ENCODE measurements at regions not wholly inside any gene's neighbourhood (a gene's known extent, or its start where the extent isn't known, plus 50 kb on each side); places are given as distances from the start of the nearest gene placed in this dataset.

GRCh38 chr2:236668531-236668969 is 98.9 kb downstream of the ACKR3 start:
- Histone ChIP-seq H3K27me3 (ENCODE audit: control insufficient read depth in 1 of 2, insufficient read depth in 2 of 2, low read length in 2 of 2) (no peaks in the 10 kb centered on the region), H3K79me2 (ENCODE audit: insufficient read depth, low read length) (no peaks in the 10 kb centered on the region), H3K4me2 (ENCODE audit: low read depth, low read length) (no peak overlapping the region), H4K20me1 (ENCODE audit: insufficient read depth, low read length) (no peaks in the 10 kb centered on the region), H3K27ac (ENCODE audit: extremely low read length, insufficient read depth, low read length) (no peak overlapping the region), H3K4me3 (replicated peaks in 1 of 3; ENCODE audit: insufficient read depth in 1 of 3, low read depth in 2 of 3, low read length in 3 of 3) (no peak overlapping the region), H2AFZ (ENCODE audit: low read length) (no peak overlapping the region), H3K9me3 (ENCODE audit: low read length) (no peaks in the 10 kb centered on the region; the same call in 1 of the 2 replicates), H3K9ac (ENCODE audit: insufficient read depth, low read depth, low read length) (no peak overlapping the region), H3K36me3 (replicated peaks in 1 of 2; ENCODE audit: control insufficient read depth in 1 of 2, insufficient read depth in 2 of 2, low read length in 2 of 2) (no peaks in the 10 kb centered on the region), H3K4me1 (ENCODE audit: insufficient read depth, low read length) (no peaks in the 10 kb centered on the region)
- CTCF ChIA-PET (ENCODE audit: low intra/inter-chr PET ratio, low total read pairs): no interaction called here
- in situ Hi-C loops (cut with HindIII; ENCODE audit: extremely low pct_ligation_motif_present, low pct_unique_long_range_greater_than_20kb): no loop called here
- no TSS peak for BruUV-seq (replicated peaks)
- POLR2A ChIA-PET: no interaction called here
- WGBS (ENCODE audit: low lambda C conversion rate): 59% methylated on average over 8 of the region's 8 CpGs
- no peak for DNase-seq (ENCODE audit: low spot score)
- TF ChIP-seq SKI (IDR thresholded peaks at IDR 0.05; ENCODE audit: partially characterized antibody) (no peak), PBX2 (CRISPR knock-in tag; IDR thresholded peaks at IDR 0.05) (no peak), DBP (CRISPR knock-in tag; IDR thresholded peaks at IDR 0.05; ENCODE audit: not compliant biosample characterization) (no peak), ZNF703 (CRISPR knock-in tag; IDR thresholded peaks at IDR 0.05; ENCODE audit: borderline replicate concordance) (no peak), ZNF432 (CRISPR knock-in tag; IDR thresholded peaks at IDR 0.05; ENCODE audit: borderline replicate concordance) (no peak), ZKSCAN8 (CRISPR knock-in tag; IDR thresholded peaks at IDR 0.05; ENCODE audit: borderline replicate concordance) (no peak), TBX3 (IDR thresholded peaks at IDR 0.05; ENCODE audit: borderline replicate concordance) (no peak), NFE2 (CRISPR knock-in tag; IDR thresholded peaks at IDR 0.05) (no peak), PTBP1 (IDR thresholded peaks at IDR 0.05; ENCODE audit: low read depth, low read length, poor library complexity, severe bottlenecking) (no peak)
- FAIRE-seq: no peak
- intact Hi-C loops (cut with micrococcal nuclease; ENCODE audit: unreplicated experiment): no loop called here
- no peak for ATAC-seq

Data from HepG2 (cell line).